Esophagus muscularis mucosa (tissue), 4 donors: ENCODE measurements at regions not wholly inside any gene's neighbourhood (a gene's known extent, or its start where the extent isn't known, plus 50 kb on each side); places are given as distances from the start of the nearest gene placed in this dataset.

Experiments
- DNase-seq: peaks from one replicate; pipeline ENCODE4 v3.0.0-alpha.2; 2017; ENCODE audit errors: extremely low spot score
- H3K27ac ChIP-seq, 4 donors: fragments of 200-600 bp; sonication (generic); replicated peaks in 1 of 4; 1 replicate in 3 of 4; 2 replicates in 1 of 4; pipeline ENCODE4 v1.5.1; 2016 to 2019; ENCODE audit warnings: mild to moderate bottlenecking in 1 of 4
- H3K27me3 ChIP-seq, 4 donors: fragments of 200-600 bp; sonication (generic); one replicate each; pipeline versions ENCODE4 v1.5.1 to v1.6.0; 2016 to 2019
- H3K36me3 ChIP-seq, 4 donors: fragments of 200-600 bp; sonication (generic); one replicate each; pipeline ENCODE4 v1.5.1; 2016 to 2019
- H3K4me1 ChIP-seq, 4 donors: fragments of 200-600 bp; sonication (generic); one replicate each; pipeline ENCODE4 v1.5.1; 2016 to 2019
- H3K4me3 ChIP-seq, 4 donors: fragments of 200-600 bp; sonication (generic); 1 replicate in 2 of 4; 2 replicates in 2 of 4; pipeline ENCODE4 v1.5.1; 2016 to 2019; ENCODE audit warnings: mild to moderate bottlenecking in 4 of 4, moderate library complexity in 1 of 4
- H3K9me3 ChIP-seq, 4 donors: fragments of 200-600 bp; sonication (generic); 1 replicate in 3 of 4; 2 replicates in 1 of 4; pipeline ENCODE4 v1.5.1; 2016 to 2019
- CTCF ChIP-seq, 3 experiments: fragments of 200-600 bp in 2 of 3; fragments of 450-650 bp in 1 of 3; sonication (generic) in 2 of 3; IDR thresholded peaks; one replicate each; pipeline ENCODE4 v1.5.1; 2017 to 2019; ENCODE audit warnings: antibody characterized with exemption in 3 of 3, mild to moderate bottlenecking in 2 of 3, moderate library complexity in 1 of 3
- EP300 ChIP-seq: sonication (generic); formaldehyde crosslinking; IDR thresholded peaks from one replicate; pipeline ENCODE4 v1.6.1; 2017; ENCODE audit warnings: antibody characterized with exemption
- POLR2A ChIP-seq: fragments of 450-650 bp; IDR thresholded peaks from one replicate; pipeline ENCODE4 v1.6.1; 2017; ENCODE audit warnings: antibody characterized with exemption, moderate library complexity, mild to moderate bottlenecking, low read depth
- POLR2AphosphoS5 ChIP-seq, 2 donors: sonication (generic); formaldehyde crosslinking; IDR thresholded peaks; one replicate each; pipeline ENCODE4 v1.6.1; 2017; ENCODE audit warnings: antibody characterized with exemption in 2 of 2
- WGBS: methylation state at CpG from one replicate; pipeline ENCODE4 v1.1.5; 2018; 5-methylcytosine and 5-hydroxymethylcytosine counted together
- intact Hi-C: fragments of 100-400 bp; cut with DNase I; formaldehyde crosslinking; loops from one replicate; pipeline ENCODE4 v1.15.1; 2023

- H3K27ac ChIP-seq, result no peak overlapping the region
- peaks cover 0 to 30% (median 0%) of the 10 kb centered on the region in 4 donors for H3K27me3 ChIP-seq
- no peaks in the 10 kb centered on the region for H3K4me1 ChIP-seq
- WGBS, result 62% methylated on average over 6 of the region's 6 CpGs
- H3K4me3 ChIP-seq, result no peak overlapping the region
- intact Hi-C loops, result no loop called here
- no peaks in the 10 kb centered on the region for H3K9me3 ChIP-seq
- H3K36me3 ChIP-seq, result no peaks in the 10 kb centered on the region
- TF ChIP-seq CTCF (IDR thresholded peaks at IDR 0.05), result no peak
- DNase-seq, result no peak
These were observed 587.8 kb upstream of the MKI67 start for GRCh38 chr10:128713874-128714570.

GRCh38 chr10:128714644-128715415, 588.6 kb upstream of the MKI67 start:
- no peaks in the 10 kb centered on the region for H3K4me1 ChIP-seq
- H3K36me3 ChIP-seq, result no peaks in the 10 kb centered on the region
- no peak for TF ChIP-seq EP300
- no peak for TF ChIP-seq CTCF (IDR thresholded peaks at IDR 0.05)
- no peak for TF ChIP-seq POLR2A
- no peak for TF ChIP-seq POLR2AphosphoS5 (IDR thresholded peaks at IDR 0.05)
- no peak overlapping the region for H3K4me3 ChIP-seq
- H3K27me3 ChIP-seq, result peaks cover 0 to 30% (median 0%) of the 10 kb centered on the region in 4 donors
- H3K27ac ChIP-seq, result no peak overlapping the region
- no peaks in the 10 kb centered on the region for H3K9me3 ChIP-seq
- DNase-seq, result no peak
- 87% methylated on average over 12 of the region's 12 CpGs for WGBS
- intact Hi-C loops, result no loop called here

- no peak for DNase-seq
- Histone ChIP-seq H3K27me3 (peaks cover 0 to 16% (median 0%) of the 10 kb centered on the region in 4 donors), H3K4me1 (no peaks in the 10 kb centered on the region), H3K36me3 (no peaks in the 10 kb centered on the region), H3K4me3 (no peak overlapping the region), H3K27ac (no peak overlapping the region), H3K9me3 (no peaks in the 10 kb centered on the region)
- TF ChIP-seq CTCF (IDR thresholded peaks at IDR 0.05) (no peak), EP300 (no peak), POLR2AphosphoS5 (IDR thresholded peaks at IDR 0.05) (no peak), POLR2A (no peak)
- intact Hi-C loops, result no loop called here
- 100% methylated on average over 2 of the region's 9 CpGs for WGBS
These were observed 590.0 kb upstream of the MKI67 start for GRCh38 chr10:128716181-128716580.

- Histone ChIP-seq H3K9me3 (no peaks in the 10 kb centered on the region), H3K27me3 (no peaks in the 10 kb centered on the region), H3K36me3 (no peaks in the 10 kb centered on the region), H3K27ac (no peak overlapping the region), H3K4me1 (no peaks in the 10 kb centered on the region), H3K4me3 (no peak overlapping the region)
- TF ChIP-seq CTCF (IDR thresholded peaks at IDR 0.05), result no peak
- TF ChIP-seq POLR2AphosphoS5 (IDR thresholded peaks at IDR 0.05), result no peak
- TF ChIP-seq POLR2A, result no peak
- TF ChIP-seq EP300, result no peak
- 56% methylated on average over 5 of the region's 5 CpGs for WGBS
- intact Hi-C loops, result no loop called here
- no peak for DNase-seq
These were observed 595.8 kb upstream of the MKI67 start for GRCh38 chr10:128721963-128722445.
